ENCODE measurements at regions not wholly inside any gene's neighbourhood (a gene's known extent, or its start where the extent isn't known, plus 50 kb on each side); places are given as distances from the start of the nearest gene placed in this dataset.

DNA sequence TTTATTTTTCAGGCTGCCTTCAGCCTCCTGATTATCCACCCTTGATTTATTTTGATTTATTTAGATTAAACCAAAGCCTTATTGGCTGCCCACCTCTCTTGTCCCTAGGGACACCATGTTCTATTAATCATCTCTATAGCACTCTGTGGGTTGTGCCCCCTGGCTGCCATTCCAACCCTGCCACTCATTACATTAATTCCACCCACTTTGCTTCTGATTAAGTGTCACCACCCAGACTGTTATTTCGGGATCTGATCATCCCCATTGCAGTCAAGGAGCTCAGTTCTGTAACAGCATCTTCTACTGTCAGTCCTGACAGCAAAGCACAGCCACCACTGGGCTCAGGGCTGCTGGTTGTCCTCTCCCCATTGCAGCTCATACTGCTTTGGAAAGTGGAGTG is 175.1 kb upstream of the DDX18 start:
- DNase-seq (ENCODE audit: low read depth): no peak

- no peak for DNase-seq (ENCODE audit: low read depth)
Measured at GRCh38 chr2:117644403-117644802, 170.1 kb upstream of the DDX18 start.

DNA sequence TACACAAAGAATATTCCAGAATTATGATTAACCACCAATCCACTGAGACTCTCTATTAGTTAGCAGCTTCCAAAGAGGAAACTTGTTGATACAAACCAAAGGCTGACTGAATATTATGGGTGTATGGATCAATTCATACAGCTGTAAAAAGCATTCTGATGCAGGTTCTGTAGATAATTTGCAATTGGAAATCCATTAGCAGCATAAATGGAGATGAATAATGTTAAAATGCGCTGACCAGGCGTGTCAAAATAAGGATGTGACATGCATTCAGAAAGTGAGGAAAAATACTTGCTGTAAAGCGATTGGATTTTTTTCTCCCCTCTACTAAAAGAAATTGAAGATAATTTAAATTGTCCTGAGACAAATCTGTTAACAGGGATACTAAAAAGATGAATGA is 169.0 kb upstream of the DDX18 start:
- DNase-seq (ENCODE audit: low read depth): no peak

DNA sequence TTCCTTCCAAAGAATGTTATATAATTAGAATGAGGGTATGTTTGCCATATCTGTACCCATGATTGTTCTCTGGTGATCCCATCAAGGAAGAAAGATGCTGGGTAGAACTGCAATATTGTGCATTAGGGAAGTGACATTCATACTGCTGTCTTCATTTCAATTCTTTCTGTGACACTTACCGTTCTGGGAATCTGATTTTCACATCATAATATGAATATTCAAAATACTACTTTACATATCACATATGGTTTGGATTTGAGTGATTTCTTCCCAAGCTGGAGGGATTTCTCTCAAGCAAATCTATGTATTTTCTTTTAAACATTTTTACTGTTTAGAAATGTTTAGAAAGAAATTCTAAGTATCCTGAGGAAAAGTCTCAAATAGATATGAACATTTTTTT is 168.4 kb upstream of the DDX18 start:
- no peak for DNase-seq (ENCODE audit: low read depth)

DNA sequence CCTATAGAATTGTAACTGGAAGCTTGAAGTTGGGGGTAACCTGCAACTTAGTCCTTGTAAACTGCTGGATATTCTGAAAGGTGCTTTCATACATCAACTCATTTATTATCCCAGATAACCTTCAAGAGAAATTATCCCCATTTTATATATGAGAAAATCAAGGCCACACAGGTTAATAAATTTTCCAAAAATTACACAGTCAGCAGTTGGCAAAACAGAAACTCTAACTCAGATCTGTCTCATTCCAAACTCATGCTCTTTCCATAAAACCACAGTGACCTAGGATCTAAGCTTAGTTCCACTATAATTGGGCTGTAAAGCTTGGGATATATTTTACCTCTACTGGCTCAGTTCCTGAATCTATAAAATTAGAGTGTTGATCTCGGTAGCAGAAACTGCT is 167.6 kb upstream of the DDX18 start:
- no peak for DNase-seq (ENCODE audit: low read depth)

- DNase-seq (ENCODE audit: low read depth): no peak
Measured at GRCh38 chr2:117656546-117656945, 157.9 kb upstream of the DDX18 start.

GRCh38 chr2:117661619-117662018 is 152.9 kb upstream of the DDX18 start:
- no peak for DNase-seq (ENCODE audit: low read depth)

GRCh38 chr2:117674172-117674571 is 140.3 kb upstream of the DDX18 start:
- no peak for DNase-seq (ENCODE audit: low read depth)

DNA sequence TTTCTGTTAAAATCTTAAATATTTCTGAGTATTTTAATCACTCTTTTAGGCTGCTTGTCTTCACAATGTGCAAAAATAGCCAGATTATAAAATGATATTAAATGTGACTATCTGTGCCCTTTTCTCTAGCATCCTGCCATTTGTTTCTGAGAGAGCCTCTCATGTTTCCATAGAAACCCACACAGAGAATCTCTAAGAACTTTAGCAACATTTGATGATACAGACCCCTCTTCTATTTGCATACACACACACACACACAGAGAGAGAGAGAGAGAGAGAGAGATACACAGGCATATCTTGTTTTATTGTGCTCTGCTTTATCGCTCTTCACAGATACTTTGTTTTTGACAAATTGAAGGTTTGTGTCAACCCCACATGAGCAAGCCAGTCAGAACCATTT is 134.5 kb upstream of the DDX18 start:
- DNase-seq (ENCODE audit: low read depth): no peak

DNA sequence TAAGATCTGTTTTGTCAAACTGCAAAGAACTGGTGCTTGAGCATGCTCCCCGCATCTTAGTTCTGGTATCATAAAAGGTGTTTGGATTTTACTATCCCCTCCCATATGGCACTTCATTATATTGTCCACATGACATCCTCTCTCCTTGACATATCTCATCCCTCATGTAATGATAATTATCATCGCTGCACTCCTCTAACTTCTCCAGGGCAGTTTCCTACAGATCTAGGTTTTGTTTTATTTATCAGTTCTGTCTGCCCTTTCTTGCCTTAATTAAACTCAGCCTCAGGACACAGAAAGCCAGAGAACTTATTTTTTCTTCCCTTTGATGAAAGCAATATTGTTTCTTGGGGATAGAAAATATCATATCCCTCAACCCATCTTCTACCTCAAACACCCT is 129.6 kb upstream of the DDX18 start:
- DNase-seq (ENCODE audit: low read depth): no peak

- DNase-seq (ENCODE audit: low read depth): no peak
Measured at GRCh38 chr2:117686699-117687098, 127.8 kb upstream of the DDX18 start.

- DNase-seq (ENCODE audit: low read depth): no peak
Measured at GRCh38 chr2:117691595-117691994, 122.9 kb upstream of the DDX18 start.

- no peak for DNase-seq (ENCODE audit: low read depth)
Measured at GRCh38 chr2:117692001-117692763, 122.3 kb upstream of the DDX18 start.

- no peak for DNase-seq (ENCODE audit: low read depth)
Measured at GRCh38 chr2:117693154-117693553, 121.3 kb upstream of the DDX18 start.

- DNase-seq (ENCODE audit: low read depth): no peak
Measured at GRCh38 chr2:117693651-117694050, 120.8 kb upstream of the DDX18 start.

DNA sequence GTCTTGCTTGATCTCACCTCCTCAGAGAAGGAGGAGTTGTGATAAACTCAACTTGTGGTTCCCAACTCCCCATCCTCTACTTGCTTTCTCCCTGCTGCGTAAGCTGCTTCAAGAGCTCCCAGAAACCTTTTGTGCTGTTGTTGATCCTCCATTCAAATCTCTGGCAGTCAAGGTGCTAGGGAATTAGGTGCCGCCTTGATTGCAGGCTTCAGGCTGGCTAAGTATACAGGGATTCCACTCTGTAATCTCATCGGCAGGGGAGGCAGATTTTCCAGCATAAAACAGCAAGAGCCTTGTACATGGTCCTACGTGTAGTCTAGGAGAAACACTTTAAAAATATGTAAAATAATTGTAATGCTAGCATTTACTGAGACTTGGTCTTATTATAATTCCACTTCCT is 116.2 kb upstream of the DDX18 start:
- no peak for DNase-seq (ENCODE audit: low read depth)

- no peak for DNase-seq (ENCODE audit: low read depth)
Measured at GRCh38 chr2:117698819-117699218, 115.7 kb upstream of the DDX18 start.

DNA sequence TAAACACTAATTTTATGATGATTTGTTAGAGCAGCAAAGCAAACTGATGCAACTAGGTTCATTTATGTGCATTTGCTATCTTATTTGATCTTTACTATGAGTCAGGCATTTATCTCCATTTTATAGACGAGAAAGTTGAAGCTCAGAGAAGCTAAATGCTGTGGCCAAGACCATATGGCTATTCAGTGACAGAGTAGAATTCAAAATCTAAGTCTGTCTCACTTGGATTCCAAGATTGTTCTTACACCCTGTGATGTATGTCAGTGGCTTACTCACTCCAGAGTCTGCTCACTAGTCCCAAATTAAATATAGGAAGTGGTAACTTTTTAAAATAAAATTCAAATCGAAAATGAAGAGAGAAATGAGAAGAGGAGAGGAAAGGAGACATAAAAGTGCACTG is 114.0 kb upstream of the DDX18 start:
- DNase-seq (ENCODE audit: low read depth): no peak

DNA sequence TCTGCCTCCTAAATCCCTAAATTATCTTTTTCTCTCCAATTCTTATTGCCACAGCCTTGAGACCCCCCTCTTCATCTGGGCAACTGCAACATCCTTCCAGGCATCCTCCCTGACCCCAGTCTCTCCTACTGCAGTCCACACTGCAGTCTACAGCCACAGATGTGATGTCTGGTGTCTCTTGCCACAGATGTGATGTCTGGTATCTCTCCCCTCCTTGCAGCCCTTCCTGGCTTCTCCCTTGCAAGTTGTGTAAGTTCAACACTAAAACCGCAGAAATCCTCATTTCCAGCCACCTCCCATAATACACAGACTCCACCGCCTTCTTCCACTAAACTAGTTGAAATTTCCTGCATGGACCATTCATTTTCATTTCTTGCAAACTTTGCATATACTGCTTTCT is 113.1 kb upstream of the DDX18 start:
- DNase-seq (ENCODE audit: low read depth): no peak

DNA sequence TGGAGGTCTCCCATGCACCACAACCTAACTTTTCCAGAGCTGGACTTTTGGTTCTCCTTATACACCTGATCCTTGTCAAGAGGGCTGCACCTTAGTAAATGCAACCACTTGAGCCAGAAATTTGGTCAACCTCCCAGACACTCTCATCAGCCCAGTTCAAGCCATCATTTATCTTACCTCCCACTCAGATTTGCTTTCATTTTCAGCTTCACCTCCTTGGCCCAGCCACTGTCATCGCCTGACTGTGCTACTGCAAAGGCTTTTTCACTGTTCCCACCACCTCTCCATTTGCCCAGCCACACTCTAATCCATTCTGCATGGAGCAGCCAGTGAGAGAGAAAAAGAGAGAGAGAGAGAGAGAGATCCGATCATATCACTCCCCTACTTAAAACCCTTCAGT is 112.4 kb upstream of the DDX18 start:
- no peak for DNase-seq (ENCODE audit: low read depth)

GRCh38 chr2:117703858-117704257 is 110.6 kb upstream of the DDX18 start:
- DNase-seq (ENCODE audit: low read depth): no peak

DNA sequence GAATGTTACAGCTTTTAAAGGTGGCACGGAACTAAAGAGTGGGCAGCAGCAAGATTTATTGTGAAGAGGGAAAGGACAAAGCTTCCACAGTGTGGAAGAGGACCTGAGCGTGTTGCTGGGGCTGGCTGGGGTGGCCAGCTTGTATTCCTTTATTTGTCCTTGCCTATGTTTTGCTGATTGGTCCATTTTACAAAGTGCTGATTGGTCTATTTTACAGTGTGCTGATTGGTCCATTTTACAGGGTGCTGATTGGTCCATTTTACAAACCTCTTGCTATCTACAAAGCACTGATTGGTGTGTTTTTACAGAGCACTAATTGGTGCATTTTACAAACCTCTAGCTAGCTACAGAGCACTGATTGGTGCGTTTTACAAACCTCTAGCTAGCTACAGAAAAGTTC is 109.7 kb upstream of the DDX18 start:
- no peak for DNase-seq (ENCODE audit: low read depth)

DNA sequence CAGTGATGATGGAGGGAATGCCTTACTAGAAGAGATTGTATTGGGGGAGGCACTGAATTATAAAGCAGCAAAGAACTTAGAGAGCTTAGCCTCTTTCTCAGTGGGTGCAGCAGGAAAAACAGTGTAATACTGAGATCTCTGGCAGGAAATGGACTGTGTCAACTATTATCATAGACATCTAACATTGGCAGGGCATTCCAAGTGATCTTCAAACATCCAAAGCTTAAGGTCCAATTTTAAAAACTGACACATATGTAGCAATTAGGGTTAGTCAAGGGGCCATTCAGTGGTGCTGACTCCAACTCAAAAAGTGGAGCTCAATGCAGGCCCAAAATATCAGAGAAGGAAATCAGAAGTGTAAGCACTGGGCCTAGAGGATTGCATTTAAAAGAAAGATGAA is 106.6 kb upstream of the DDX18 start:
- no peak for DNase-seq (ENCODE audit: low read depth)

GRCh38 chr2:117712684-117713083 is 101.8 kb upstream of the DDX18 start:
- no peak for DNase-seq (ENCODE audit: low read depth)

Measured in Daoy (cell line).